ENCODE measurements at regions not wholly inside any gene's neighbourhood (a gene's known extent, or its start where the extent isn't known, plus 50 kb on each side); places are given as distances from the start of the nearest gene placed in this dataset.
"Not testable (repeated sequence)": the region's sequence is repeated elsewhere in the genome, so short reads cannot be mapped to it uniquely, and the experiment has no call there.

DNA sequence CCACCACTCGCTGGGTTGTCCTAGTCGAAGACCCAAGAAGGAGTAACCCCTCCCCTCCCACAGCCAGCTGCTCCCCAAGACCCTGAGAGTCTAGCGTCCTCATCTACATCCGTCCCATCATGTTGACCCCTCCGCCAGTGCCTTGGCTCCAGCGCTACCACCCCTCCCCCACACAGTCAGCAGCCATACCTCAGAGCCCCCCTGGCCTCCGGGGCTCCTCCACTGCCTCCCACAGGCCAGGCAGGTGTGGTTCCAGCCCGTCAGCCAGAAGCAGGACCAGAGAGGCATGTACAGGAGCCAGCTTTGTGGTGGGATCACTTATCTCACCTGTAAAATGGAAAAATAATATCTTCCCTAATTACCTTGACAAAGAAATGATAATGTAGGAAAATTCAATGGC, 51.5 kb upstream of the PHF21B start:
- no peak for DNase-seq

DNA sequence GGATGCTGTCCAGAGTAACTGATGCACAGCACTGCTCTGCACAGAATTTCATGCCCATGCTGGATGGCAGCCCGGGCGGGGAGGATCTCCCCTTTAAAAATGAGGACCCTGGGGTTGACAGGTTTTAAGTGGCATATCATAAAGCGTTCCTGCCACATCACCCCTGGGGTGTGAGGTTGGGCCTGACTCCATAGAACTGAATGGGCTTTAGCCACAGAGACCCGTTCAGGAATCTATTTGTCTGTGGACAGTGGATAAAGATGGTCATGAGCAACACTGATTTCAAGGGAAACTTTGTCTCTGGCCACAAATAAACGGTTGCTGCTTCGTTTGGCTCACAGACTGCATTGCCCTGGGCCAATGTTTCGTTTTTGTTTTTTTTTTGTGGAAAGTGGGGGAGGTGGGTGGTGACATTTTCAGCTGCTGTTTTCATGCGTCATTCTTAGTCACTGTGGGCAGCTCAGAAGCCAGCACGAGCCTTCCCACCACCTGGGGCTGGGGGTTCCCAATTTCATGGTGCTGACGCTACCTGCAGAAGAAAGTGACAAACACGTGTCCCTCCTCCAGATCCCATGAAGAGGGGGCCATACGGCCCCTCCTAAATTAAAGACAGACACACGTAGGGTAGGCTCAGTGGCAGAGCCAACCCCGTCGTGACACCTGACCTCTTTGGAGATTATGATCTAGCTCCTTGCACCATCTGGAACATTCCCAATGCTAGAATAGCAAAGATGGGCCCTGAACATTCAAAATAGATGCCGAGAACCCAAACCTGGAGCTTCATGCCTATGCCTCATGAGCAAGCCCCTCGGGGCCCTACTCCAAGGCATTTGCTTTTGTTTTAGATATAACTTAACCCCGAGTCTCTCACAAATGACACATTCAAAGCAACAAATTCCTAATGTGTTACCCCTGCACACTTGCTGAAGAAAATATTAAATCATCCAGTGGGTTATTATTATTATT, 54.8 kb upstream of the PHF21B start:
- peak; percentile 76 to 79 for DNase-seq

DNA sequence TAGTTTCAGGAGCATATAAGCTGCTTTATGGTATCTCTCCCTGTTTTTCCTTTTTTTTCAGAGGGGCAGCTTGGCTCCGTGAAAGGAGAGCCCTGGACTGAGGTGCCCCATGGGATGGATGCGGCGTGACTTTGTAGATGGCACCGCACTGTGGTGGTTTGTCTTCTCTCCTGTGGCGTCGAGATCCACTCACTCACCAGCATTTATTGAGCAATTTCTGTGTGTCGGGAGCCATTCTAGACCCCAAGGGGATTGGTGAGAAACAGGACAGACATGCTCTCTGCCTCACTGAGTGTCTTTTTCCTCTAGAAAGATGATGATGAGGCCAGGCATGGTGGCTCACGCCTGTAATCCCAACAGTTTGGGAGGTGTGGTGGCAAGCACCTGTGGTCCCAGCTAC, 55.9 kb upstream of the PHF21B start:
- no peak for DNase-seq

DNA sequence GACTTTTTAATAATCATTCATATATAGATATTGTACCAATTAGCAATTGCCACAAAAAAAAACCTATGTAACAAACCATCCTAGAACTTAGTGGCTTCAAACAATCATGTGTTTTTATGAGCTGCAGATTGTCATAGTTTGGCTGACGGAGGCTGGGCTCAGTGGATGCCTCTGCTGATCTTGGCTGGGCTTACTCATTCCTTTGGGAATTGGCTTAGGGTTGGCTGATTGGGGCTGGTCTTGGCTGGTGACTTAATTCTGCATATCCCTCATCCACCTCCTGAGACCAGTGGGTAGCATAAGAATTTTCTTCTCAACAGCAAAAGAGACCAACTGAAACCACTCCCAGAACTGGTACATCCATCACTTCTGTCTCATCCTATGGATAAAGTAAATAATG, 57.9 kb upstream of the PHF21B start:
- DNase-seq, result no peak

DNA sequence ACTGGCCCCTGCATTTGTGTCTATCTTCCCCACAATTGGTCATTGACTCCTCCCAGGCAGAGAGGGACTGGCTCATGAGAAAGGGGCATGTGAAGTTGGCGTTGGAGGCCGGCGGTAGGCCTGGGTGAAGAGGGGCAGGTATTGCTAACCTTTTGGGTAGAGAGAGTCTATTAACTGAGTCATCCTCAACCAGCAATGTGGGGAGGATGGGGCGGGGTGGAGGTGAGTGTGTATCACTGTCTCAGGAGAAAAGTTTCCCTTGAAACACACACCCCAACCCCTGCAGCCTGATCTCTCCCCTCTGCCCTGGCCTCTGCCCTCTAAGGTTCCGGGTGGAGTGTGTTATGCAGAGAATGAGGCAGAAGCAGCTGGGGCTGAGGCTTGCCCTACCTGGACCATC, 60.1 kb upstream of the PHF21B start:
- DNase-seq, result peak; percentile 47 to 54

DNA sequence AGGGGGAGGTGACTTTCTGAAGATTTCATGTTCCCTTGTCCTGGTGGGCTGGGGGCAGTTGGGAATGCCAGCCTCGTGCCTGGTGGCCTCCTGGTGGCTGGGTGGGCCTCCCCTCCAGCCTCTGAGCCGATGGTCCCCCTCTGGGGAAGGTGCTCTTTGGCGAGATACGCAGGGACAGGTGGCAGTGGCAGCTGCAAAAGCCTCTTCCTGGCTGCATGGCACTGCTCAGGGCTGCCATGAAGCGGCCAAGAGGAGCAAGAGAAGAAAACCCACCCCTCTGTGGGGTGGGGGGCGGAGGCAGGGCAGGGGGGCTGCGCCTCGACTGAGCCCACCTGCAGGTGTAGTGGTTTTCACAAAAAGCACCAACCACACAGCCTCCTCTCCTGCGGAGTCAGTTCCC, 61.8 kb upstream of the PHF21B start:
- DNase-seq, result no peak

DNA sequence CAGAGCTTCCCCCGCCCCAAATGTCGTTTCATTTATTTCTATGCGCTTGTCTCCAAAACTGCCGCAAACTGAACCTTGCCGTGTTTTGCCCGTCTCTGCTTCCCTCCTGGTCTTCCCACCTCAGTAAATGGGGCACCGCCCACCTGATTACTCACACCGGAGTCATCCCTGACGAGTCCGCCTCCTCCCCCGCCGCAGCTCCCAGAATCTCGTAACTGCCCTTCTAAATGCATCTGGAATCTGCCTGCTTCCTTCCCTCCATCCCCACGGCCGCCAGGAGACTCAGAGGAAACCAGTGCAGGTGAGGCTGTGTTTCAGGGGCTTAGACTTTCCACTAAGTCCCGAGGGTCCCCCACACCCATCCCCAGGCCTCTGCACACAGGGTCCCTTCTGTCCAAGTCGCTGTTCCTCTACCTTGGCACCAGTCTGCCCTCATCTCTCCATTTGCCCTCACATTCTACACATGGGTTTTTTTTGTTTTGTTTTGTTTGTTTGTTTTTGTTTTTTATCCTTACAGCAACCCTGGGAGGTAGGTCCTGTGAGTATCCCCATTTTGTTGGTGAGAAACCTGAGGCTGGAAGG, 62.6 kb upstream of the PHF21B start:
- DNase-seq, result peak; percentile 38 to 54

DNA sequence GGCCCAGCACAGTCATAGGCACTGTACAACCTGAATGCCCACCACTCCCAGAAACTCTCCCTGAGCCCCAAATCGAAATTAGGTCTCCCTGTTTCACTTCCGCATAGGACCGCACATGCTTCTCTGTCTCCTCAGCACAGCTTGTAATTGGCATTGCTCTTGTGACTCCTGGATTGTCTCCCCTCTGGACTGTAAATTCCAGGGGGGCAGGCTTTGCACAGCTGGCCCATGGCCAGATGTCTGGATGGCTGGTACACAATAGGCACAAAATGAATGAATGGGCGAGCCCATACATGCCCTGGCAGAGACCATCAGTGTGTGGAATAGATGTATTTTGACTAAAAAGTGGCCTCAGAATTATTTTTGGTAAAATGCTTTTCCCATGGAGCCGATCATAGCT, 63.3 kb upstream of the PHF21B start:
- no peak for DNase-seq

DNA sequence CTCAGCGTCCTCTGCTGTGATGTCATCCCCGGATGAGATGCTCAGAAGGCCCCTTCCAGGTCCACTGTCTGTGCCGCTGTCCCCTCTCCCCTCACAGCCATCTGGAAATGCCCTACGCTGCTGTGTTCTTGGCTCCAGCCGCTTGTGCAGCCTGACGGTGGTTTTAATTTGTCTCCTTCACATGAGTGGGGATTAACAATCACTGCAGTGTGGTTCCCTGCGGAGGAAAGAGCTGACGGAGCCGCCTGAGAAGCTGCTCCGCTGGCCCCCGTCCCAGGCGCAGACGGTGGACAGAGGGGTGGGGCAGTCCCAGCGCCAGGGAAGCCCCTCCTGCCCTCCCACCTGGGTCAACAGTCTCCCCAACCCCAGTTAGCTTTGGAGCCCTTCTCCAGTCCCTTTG, 67.5 kb upstream of the PHF21B start:
- DNase-seq, result no peak

DNA sequence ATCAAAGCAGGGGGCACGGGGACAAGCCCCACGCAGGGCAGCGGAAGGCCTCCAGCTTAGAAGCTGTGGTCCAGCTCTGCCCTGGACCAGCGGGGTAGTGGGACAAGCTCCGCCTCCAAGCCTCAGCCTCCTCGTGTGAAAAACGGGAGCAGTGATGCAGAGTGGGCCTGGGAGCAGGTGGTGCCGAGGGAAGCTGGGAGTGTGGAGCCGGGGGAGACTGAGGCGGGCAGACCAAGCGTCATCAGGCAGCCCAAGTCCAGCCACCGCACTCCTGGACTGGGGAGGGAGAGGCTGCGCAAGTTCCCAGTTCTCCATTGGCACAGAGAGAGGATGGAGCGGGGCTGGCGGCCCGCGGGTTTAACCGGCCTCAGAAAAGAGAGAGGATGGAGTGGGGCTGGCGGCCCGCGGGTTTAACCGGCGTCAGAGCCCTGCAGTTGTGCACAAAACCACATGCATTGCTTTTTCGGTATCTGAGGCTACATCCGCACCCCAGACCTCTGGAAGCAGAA, 68.1 kb upstream of the PHF21B start:
- no peak for DNase-seq

DNA sequence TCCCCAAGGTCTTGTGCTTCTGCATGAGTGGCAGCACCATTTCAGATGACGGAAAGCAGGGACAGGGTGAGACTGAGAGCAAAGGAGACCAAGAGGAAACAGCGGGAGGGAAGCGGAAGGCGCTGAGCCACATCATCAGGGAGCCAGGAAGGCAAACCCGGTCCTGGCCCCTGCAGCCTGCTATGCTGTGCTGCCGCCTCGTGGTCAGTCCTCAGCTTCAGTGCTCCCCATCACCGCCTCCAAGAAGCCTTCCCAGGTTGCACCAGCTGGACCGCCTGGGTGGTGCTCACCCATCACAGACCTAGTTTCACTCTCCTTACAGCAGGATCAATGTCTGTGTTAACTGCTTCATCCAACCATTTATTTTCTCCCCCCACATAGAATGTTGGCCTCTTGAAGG, 73.0 kb upstream of the PHF21B start:
- peak; percentile 46 to 53 for DNase-seq

DNA sequence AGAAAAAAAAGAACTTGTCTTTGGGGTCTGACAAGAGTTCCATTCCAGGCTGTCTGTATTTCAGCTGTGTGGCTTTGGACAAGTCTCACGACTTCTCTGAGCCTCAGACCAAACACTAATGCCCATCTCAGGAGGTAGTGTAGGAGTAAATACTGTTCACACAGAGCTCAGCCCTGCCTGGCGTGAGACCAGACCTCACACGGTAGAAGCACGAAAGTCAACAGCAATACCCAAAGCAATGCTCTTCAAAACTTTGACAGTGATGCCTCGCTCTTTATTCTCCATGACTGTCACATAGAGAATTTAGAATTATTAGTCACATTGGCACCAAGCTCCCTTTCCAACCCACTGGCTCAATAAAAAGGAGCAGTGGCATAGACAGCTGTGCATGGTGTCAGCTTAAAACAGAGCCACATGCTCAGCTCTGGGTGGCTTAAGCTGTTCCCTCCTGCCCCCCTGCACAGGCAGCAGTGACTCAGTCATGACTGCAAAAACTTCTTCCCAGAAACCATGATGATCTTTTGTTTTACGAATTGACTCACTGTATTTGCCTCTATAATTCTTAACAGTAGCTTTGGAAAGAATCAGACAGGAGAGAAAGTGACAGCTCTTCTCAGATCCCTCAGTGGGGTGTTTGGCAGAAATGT, 74.0 kb upstream of the PHF21B start:
- peak; percentile 50 to 63 for DNase-seq

DNA sequence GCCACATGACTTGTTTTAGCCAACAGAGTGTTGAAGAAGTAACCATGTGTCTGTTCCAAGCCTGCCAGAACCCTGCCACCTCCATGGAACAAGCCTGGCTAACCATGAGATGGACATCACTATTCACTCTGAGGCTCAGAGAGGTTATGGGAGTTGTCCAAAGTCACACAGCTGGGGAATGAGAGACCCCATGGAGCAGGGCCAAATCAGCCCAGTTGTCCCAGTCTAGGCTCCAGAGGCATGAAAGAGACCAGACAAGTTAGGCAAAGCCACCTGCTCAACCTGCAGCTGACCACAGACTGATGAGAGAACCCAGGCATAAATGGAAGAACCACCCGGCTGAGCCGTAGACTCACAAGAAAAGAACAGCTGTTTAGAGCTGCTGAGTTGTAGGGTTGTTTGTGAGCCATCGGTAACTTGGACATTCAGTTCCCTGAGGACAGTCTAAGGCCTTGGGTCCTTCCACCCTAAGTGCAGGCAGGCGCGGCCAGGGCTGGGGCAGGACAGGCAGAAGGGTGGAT, 74.7 kb upstream of the PHF21B start:
- no peak for DNase-seq

DNA sequence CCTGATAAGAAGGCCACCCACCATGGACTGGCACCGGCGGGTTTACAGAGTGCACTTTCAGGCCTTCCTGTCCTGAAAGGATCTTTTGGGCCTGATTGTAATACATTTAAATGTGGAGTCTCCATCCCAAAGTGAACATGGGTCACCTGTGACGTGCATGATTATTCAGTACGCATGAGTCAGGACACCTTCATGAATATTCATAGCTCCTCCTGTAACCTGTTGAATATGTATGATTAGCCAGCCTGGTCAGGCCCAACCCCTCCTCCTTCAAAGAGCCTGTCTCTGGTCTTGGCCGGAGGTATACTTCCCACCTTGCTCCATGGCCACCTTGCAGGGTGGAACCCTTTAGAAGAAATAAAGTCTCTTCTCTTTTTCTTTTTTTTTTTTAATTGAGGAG, 75.9 kb upstream of the NUP50 start:
- no peak for DNase-seq

DNA sequence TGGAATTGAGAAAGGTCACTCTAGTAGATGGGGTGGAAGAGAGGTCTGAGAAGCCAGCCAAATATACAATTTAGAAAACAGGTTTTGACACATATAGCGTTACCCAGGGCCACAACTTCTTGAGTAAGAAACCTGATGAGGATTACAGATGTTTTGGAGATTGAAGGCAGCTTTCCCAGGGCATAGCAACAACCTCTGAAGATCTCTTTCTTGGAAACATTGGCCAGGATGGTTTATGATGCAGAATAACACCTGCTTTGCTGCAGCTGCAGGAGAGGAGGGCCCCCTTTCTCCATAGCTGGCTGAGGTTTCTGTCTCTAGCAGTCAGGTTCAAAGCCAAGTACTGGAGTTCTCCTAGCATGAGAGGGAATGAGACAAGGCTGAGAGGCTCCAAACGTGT, 75.1 kb upstream of the NUP50 start:
- no peak for DNase-seq

DNA sequence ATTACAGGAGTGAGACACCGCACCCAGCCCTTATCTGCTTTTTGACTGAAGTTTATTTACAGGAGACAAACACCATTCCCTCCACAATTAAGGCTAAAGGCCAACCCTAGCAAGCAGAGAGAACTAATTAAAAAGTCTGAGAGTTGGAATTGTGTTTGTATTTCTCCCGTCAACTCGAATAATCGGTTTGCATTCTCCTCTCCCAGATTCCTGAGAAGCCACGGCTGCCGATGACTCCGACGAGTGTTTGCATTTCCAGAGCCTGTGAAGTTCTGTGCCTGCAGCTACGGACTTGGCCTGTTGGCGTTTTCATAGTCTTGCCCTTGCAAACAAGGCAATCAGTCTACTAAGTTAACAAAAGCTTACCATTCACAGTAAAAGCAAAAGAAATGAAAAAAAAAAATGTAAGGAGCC, 73.2 kb upstream of the NUP50 start:
- no peak for DNase-seq

DNA sequence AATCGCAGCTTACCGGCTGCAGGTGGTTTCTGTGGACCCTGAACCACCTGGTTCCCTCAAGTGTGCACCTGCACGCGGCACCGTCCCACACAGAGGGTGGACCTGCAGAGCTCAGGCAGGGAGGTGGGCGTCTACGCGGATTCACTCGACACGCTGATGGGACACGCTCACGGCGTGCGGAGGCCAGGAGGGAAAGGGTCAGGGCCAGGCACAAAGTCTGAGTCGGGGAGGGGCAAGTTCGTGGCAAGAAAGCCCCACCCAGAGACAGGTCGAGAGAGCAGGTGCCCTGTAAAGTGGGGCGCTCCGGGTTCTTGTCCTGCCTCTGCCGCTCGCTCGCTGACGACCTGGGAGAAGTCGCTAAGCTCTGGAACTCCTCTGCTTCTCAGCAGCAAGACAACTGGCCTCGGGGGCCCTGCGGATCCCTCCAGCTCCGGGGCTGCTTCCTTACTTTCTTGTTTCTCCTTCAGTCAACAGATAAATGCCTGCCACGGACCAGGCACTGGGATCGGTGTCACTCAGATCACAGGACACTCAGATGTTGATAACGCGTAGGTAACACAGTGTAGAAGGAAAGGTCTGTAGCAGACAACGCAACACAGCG, 72.4 kb upstream of the NUP50 start:
- DNase-seq, result no peak

DNA sequence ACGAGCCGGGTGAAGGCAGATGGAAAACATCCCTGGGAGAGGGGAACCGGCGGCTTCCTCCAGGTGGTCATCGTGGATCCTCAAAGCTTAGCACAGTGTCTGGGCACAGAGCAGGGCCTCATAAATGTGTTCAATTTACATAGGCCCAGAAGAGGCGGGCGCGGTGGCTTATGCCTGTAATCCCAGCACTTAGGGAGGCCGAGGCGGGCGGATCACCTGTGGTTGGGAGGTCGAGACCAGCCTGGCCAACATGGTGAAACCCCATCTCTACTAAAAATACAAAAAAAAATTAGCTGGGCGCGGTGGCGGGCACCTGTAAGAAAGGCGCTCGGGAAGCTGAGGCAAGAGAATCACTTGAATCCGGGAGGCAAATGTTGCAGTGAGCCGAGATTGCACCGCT, 71.8 kb upstream of the NUP50 start:
- DNase-seq, result not testable (repeated sequence)

DNA sequence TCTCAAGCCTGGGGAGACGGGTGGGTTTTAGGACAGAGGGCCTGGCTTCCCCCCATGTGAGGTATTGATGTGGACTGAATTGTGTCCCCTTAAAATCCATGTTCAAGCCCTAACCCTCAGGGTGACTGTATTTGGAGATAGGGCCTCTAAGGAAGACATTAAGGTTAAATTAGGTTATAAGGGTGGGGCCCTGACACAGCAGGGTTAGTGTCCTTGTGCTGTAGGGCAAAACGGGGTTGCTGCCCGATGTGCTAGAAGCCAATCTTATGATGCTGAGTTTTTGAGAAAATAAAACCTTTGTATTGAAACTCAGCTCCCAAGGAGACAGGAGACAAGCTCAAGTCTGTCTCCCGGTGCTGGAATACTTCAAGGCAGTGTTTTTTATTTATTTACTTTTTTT, 71.1 kb upstream of the NUP50 start:
- no peak for DNase-seq

DNA sequence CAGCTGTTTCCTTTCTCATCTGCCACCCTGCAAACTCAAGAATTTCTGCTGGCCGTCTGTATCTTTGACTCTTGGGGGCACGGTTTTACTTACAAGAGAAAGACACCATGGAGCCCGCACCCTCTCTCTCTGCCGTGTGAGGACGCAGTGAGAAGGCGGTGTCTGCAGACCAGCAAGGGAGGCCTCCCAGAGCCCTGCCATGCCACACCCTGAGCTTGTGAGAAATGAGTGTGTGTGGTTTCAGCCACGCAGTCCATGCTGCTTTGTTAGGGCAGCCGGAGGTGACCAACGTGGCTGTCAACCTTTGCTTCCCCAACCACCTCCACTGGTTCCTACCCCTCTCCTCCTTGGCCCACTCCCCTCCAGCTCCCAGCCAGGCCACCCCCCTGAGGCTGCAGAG, 70.1 kb upstream of the NUP50 start:
- DNase-seq, result no peak

DNA sequence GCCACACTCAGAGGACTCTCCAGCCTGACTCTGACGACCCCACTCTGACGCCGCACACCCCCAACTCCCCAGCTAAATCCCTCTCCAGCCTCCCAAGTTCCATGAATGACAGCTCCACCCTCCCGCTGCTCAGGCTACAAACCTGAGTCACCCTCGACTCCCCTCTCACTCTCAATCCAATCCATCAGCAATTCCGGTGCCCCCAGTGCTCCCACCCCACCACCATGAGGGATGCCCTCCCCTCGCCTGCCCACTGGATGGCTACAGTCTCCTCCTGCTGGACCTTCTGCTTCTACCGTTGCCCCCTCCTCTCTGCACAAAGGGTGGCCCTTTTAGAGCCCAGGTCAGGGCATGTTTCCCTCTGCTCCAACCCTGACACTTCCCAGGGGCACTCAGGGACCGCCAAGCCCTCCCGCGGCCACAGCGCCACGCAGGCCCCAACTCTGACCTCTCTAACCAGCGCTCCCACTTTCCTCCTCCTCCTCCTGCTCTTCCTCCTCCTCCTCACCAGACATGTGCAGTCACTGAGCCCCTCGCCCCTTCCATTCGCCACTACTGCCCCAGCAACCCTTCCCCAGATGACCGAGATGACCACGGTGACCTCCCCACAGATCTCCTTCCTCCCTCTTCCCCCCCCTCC, 69.5 kb upstream of the NUP50 start:
- DNase-seq, result no peak

DNA sequence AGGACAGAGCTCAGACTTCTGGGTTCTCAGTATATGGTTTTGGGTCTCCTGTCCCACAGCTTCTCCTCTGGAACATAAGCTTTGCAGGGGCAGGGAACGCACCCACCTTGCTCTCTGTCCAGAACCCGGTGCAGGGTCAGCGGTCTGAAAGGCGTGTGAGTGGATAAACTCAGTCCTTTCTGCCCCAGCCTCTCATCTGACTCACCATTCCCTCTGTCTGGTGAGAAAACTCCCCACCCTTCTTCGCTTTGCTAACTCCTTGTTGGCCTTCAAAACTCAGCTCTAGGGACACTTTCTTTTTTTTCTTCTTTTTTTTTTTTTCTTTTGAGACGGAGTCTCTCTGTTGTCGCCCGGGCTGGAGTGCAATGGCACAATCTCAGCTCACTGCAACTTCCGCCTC, 68.9 kb upstream of the NUP50 start:
- no peak for DNase-seq
